HG03139 (cell line): ENCODE measurements at regions not wholly inside any gene's neighbourhood (a gene's known extent, or its start where the extent isn't known, plus 50 kb on each side); places are given as distances from the start of the nearest gene placed in this dataset.
A peak's percentile ranks its signal among the peaks of the same experiment; 100 is the strongest.
"Not testable (repeated sequence)": the region's sequence is repeated elsewhere in the genome, so short reads cannot be mapped to it uniquely, and the experiment has no call there.

ENCODE experiments used
- ATAC-seq: cut with Tn5 transposase; IDR thresholded peaks from one replicate; pipeline ENCODE4 v1.9.1; 2021; ENCODE audit not compliant: unreplicated experiment

DNA sequence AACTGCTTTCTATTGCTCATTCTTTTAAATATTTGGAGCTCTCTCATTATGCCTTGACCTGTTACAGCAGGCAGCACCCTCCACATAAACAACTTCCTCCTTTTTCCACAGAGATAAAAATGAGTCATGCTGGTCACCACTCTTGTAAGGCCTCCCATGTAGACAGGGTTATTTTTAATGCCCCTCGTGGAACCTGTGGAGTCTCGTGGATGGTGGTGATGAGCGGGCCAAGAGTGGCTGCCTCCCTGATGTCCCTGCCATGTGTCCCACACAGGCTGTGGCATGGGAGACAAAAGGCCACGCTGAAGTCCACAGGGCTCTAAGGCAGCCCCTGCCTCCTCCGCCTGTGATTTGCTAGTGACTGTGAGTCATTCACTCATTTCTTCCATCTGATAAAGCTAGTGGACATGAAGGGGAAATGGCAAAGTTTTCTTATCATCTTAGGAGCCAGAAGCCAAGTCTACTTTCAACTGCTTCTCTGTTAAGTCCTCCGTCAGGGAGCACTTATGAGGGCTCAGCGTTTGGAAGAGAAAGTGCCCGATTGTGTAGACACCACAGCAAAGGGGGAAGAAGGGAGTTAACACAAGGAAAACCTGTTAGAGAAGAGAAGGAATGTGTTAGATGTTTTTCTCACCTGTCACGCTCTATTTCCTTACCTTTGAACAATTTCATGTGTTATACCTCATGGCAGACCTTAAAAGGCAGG, 121.6 kb upstream of the FAT1 start:
- ATAC-seq: no peak

DNA sequence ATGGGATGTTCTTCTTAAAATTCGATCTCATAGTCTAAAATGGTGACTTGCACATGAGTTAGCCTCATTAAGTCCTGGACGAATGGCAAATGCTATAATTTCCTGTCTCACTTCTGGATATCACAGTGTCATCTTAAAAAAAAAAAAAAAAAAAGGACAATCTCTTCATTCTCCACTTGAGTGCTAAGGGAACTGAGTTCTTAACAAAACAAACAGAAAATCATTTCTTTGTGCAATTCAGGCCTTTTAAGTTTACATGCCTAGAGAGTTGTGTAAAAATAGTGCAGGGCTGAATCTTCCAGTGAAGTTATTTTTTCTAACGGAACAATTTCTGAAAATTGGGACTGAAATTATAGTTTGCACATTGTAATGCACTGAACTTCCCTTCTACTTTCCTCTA, 122.8 kb upstream of the FAT1 start:
- ATAC-seq: no peak

DNA sequence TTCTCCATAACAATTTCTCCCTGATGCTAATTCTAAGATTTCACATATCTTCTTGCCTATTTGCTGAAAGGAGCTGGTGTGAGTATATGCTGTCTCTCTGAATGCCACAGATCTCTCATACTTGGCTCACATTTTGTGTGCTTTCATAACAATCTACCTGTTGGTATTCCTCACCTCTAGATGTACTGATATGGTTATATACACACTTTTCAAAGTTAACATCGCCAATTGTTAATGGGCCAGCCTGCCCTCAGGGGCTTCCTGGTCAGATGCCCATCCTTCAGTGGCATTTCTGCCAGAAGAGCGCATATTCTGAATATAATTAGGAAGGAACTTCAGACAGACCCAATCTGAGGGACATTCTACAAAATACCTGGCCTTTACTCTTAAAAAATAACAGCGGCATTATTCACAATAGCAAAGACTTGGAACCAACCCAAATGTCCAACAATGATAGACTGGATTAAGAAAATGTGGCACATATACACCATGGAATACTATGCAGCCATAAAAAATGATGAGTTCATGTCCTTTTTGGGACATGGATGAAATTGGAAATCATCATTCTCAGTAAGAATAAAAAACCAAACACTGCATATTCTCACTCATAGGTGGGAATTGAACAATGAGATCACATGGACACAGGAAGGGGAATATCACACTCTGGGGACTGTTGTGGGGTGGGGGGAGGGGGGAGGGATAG, 123.9 kb upstream of the FAT1 start:
- ATAC-seq: not testable (repeated sequence)

- no peak for ATAC-seq
Measured at GRCh38 chr4:186848437-186848836, 124.8 kb upstream of the FAT1 start.

DNA sequence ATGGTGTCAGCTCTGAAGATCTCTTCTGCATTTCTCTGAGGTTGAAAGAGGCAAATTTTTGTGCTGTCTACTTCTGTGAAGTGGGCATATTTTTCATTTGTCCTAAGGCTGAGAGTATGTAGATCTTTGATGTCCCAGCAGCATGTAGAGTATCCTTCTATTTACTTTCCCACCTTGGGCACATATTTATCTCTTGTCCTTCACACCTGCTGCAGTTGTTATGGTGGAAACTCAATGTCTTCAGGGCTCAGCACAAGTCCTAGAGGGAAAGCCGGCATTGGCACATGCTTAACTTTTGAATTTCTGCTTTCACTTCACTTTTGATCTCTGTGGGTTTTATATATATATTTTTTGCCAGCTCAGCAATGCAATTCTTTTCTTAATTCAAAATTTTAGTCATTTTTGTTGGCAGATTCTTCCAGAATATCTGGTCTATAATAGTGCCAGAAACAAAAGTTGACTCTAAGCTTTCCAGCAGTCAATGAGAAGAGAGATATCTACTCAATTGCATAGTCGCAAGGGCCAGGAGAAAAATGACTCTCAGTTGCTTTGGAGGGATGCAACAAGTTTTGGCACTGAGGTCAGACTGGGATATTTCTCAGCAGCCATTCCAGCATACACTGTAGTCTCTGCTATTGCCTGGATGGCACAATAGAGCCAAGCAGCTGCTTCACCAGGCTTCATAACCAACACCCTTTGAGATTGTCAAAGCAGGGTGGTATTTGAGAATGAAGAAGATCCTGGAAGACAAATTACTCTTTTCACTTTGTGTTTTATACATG, 127.8 kb upstream of the FAT1 start:
- no peak for ATAC-seq

DNA sequence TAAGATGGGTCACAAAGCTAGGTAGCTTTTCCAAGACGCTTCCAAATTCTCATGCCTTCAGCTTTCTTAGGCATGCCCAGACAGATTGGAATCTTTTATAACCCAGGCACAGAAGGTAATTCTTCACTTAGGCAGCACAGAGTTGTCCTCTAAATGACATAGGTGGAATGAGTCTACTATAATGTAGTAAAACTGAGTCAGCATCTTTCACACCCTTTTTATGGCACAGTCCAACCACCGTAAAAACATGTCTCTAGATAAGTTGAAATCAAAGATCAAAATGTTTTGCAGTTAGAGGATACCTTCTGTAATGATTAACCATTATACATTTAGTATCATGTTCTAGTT, 128.4 kb upstream of the FAT1 start:
- no peak for ATAC-seq

- peak; percentile 59 for ATAC-seq
Measured at GRCh38 chr4:186852964-186853391, 129.3 kb upstream of the FAT1 start.

DNA sequence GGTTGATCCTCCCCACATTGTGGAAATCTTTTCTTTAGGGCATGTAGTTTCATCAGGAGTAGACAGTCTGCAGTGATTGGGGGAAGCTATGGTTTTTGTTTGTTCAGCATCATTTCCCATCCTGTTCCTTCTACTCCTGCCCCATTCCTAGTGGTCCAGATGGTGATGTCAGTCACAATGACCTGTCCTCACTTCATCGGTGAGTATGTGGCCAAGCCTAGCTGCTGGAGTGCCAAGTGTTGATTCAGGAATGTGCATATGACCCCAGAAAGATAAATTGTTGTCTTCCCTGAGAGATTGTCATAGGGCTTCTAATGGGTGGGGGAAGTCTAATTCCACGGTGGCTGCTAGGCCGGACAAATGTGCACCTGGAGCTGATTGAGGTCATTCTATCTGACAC, 130.6 kb upstream of the FAT1 start:
- ATAC-seq: no peak

DNA sequence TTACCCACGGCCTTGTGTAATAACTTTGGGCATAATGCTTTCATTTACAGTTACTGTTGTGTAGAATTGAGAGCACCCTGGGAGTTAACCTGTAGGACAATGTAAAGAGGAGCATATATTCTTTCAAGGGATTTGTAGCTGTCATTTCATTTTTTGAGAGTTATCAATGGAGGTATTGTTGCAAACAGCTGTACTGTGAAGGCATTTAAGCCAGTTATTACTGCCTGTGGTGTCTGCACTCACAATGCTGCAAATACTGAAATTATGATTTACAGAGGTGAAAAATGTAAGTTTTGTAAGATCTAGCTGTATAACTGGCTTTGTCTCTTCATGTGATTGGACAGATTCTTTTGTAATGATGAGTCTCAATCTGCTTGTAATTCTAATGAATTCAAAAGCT, 131.5 kb upstream of the FAT1 start:
- ATAC-seq: no peak

DNA sequence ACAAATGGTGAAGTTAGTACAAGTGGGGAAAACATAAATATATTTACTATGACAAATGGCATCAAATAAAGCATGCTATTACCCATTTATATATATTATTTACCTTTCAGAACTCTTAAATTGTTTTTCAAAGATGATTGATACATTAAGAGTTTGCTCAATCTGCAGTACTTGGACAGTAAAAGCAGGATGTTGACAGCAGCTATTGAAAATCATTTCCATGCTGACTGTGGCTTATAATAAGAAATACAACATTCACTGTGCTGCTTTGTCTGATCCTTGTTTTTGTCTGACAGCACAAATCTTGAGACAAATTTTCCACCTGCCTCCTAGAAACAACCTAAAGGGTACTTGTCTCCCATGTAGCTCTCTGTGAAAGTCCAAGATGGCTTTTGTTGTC, 134.1 kb upstream of the FAT1 start:
- ATAC-seq: no peak

GRCh38 chr4:186858355-186858754, 134.7 kb upstream of the FAT1 start:
- no peak for ATAC-seq

GRCh38 chr4:186859420-186859819, 135.8 kb upstream of the FAT1 start:
- no peak for ATAC-seq

DNA sequence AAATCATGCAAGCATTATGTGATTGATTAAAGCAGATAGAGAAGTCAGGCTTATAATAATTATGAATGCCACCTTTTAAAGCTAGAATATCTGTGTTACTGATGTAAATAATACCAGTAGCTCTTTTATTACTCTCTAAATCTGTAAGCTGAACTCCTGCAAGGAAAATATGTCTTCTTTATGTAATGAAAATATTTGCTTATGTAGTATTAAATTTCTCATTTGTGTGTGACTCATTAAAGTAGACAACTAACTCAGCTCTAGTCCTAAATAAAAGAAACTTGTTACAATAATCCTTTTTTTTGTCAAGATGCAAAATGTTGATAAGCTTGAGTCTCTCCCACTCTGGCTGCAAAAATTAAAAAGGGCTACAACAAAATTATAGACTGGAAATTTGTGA, 137.7 kb upstream of the FAT1 start:
- ATAC-seq: no peak

GRCh38 chr4:186871856-186872255, 148.2 kb upstream of the FAT1 start:
- no peak for ATAC-seq

DNA sequence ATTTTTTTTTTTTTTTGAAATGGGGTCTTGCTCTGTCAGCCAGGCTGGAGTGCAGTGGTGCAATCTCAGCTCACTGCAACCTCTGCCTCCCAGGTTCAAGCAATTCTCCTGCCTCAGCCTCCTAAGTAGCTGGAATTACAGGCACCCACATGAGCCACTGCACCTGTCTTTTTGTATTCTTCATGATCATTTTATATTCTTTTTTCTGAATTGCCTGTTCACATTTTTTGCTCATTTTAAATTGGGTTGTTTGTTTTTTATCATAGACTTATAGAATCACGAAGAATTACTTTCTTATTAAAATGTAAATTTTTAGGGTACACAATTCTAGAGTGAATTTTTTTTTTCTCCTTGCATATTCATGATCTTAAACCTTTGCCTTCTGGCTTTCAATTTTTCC, 149.4 kb upstream of the FAT1 start:
- not testable (repeated sequence) for ATAC-seq

DNA sequence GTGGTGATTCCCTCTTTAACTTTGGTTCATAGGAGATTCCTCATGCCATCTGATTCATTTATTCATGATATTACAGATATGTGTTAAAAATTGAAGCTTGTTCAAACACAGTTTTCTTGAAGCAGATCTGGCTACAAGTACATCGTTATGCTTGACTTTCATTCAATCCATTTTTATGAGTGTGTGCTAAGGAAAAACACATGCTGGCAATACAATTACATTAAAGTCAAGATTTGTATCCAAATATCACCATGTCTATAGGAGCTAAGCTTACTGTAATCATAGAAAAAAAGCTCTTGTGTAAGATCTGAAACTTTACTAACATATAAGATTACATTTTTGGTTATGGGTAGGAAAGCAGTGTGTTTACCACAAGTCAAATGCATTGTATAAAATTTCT, 151.8 kb upstream of the FAT1 start:
- no peak for ATAC-seq

GRCh38 chr4:186876961-186877626, 153.4 kb upstream of the FAT1 start:
- ATAC-seq: no peak

GRCh38 chr4:186878203-186878776, 154.6 kb upstream of the FAT1 start:
- ATAC-seq: no peak

- ATAC-seq: no peak
Measured at GRCh38 chr4:186881521-186882220, 158.0 kb upstream of the FAT1 start.

GRCh38 chr4:186882293-186882692, 158.6 kb upstream of the FAT1 start:
- no peak for ATAC-seq

DNA sequence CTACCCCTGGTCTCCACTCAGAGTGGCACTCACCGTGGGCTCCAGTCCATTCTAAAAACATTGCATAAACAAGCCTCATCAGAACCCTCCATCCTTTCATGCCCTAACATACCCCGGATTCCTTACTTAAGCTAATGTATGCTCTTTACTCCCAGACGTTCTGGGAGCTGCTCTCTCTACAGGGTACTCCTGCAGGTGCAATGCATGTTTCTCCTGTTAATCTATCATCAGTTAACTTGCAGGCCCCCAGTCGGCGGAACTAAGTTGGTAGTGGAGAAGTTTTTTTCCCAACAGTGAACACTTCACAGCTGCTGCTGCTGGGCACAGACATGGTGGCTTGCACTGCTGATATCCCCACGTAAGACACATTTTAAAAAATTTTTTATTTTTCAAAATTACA, 161.6 kb upstream of the FAT1 start:
- no peak for ATAC-seq
